ENCODE measurements at regions not wholly inside any gene's neighbourhood (a gene's known extent, or its start where the extent isn't known, plus 50 kb on each side); places are given as distances from the start of the nearest gene placed in this dataset.
"Not testable (repeated sequence)": the region's sequence is repeated elsewhere in the genome, so short reads cannot be mapped to it uniquely, and the experiment has no call there.

DNA sequence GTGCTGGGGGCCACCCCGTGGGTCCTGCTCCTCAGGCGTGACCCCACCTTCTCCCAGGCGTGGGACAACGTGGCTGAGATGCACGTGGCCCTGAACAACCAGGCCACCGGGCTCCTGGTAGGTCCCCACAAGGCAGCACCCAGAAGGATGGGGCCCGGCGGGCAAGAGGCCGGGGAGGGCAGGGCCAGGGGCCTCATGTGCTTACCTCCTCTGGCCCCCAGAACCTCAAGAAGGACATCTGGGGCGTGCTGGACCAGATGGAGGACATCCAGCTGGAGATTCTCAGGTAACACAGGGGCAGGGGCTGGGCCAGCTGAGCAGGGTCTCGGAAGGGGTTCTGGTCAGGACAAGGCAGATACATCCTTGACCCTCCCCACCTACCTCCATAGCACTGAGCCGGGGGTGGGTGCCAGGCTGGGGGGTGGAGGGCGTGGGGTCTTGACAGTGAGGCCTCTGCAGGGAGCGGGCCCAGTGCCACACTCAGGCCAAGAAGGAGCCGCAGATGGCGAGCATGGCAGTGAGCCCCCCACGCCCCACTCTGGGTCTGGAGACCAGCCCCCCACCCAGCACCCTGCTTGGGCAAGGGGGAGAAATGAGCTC, 186.3 kb downstream of the IGLL1 start:
- no peak for DNase-seq (ENCODE audit: low spot score)
- TF ChIP-seq, protein P1, sequence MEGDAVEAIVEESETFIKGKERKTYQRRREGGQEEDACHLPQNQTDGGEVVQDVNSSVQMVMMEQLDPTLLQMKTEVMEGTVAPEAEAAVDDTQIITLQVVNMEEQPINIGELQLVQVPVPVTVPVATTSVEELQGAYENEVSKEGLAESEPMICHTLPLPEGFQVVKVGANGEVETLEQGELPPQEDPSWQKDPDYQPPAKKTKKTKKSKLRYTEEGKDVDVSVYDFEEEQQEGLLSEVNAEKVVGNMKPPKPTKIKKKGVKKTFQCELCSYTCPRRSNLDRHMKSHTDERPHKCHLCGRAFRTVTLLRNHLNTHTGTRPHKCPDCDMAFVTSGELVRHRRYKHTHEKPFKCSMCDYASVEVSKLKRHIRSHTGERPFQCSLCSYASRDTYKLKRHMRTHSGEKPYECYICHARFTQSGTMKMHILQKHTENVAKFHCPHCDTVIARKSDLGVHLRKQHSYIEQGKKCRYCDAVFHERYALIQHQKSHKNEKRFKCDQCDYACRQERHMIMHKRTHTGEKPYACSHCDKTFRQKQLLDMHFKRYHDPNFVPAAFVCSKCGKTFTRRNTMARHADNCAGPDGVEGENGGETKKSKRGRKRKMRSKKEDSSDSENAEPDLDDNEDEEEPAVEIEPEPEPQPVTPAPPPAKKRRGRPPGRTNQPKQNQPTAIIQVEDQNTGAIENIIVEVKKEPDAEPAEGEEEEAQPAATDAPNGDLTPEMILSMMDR (IDR thresholded peaks at IDR 0.05; ENCODE audit: extremely low read depth, missing control alignments): no peak

DNA sequence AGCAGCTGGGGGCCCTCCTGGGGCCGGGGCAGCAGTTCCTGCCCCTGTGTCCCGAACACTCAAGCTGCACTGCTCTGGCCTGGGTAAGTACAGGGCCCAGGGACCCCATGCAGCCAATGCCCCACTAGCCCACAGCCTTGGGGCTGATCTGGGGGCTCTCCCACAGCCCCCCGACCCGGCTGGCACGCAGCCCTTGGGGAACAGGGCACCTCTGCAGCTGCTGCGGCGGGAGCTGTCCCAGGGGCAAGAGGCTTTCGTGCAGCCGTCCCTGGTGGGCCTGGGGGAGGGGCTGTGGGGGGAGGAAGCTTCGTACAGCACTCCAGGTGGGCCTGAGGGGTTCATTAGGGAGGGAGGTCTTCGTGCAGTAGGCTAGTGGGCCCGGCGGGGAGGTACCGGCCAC, 186.9 kb downstream of the IGLL1 start:
- not testable (repeated sequence) for DNase-seq (ENCODE audit: low spot score)

DNA sequence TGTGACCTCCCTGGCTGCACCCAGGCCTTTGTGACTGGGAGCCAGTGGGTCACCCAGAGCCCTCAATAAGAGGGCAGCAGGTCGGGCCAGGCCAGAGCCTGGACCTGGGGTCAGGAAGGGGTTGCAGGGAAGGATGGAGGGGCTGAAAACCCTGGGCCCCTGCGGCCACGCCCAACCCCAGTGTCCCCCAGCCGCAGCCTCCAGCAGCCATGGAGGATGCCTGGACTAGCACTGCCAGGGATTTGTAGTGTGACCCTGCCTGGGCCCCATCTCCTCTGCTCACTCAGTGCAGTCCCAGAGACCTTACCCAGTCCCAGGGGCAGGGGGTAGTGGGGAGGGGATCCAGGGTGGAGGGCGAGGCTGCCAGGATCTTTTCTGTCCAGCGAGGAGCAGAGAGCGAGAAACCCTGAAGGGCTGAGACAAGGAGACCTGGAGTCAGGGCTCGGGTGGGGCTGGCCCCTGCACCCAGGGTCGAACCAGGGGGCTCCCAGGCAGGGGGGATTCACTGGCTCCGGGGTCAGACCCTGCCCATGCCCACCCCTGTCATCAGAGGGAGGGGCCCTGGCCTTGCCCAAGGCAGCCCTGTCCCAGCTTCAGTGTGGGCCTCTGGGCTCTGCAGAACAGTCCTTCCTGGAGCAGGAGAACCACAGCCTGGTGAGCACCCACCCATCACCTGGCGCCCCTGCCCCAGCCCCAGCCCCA, 187.5 kb downstream of the IGLL1 start:
- no peak for DNase-seq (ENCODE audit: low spot score)
- TF ChIP-seq, protein P1 (IDR thresholded peaks at IDR 0.05; ENCODE audit: extremely low read depth, missing control alignments): no peak

DNA sequence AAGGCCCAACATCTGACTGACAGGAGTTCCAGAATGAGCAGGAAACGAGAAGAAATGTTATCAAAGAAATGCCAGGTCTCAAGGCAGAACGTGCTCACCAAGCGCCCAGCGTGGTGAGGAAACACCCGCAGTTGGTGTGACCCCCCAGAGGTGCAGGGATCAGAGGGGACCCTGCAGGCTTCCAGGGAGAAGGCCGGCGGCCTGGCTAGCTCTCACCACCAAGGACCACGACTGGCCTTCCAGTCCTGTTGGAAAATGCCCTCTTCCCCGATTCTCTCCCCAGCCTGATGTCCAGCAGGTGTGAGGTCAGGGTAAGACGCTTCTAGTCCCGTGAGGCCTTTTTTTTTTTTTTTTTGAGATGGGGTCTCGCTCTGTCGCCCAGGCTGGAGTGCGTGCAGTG, 189.1 kb downstream of the IGLL1 start:
- TF ChIP-seq, protein P1 (IDR thresholded peaks at IDR 0.05; ENCODE audit: extremely low read depth, missing control alignments): no peak
- DNase-seq (ENCODE audit: low spot score): no peak

DNA sequence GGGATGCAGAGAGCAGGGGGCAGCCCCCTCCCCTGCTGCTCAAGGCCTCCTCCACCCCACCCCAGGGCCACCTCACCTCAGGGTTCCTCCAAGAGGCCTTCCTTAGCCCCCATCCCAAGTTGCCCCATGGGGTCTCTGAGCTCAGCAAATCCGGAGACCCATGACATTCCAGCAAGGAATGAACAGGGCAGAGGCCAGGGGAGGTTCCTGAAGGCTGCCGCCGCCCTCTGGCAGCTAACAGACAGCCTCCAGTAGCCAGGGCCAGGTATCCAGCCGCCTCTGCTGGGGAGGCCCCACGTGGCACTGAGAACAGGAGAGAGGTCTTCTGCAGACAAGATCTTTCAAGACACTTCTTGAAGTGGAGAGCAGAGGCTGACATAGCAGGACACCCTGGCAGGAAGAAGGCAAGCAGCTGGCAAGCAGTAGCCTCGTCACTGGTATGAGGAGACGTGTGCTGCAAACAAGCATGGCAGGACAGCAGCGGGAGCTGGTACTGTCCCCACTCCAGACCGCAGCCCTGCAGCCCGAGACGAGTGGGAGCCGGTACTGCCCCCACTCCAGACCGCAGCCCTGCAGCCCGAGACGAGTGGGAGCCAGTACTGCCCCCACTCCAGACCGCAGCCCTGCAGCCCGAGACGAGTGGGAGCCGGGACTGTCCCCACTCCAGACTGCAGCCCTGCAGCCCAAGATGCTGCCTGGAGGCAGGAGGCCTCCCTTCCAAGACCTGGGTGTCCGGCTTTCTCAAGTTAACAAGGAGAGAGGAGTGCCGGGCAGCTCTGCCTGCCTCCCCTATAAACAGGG, 190.6 kb downstream of the IGLL1 start:
- TF ChIP-seq, protein P1 (IDR thresholded peaks at IDR 0.05; ENCODE audit: extremely low read depth, missing control alignments): no peak
- DNase-seq (ENCODE audit: low spot score): no peak

DNA sequence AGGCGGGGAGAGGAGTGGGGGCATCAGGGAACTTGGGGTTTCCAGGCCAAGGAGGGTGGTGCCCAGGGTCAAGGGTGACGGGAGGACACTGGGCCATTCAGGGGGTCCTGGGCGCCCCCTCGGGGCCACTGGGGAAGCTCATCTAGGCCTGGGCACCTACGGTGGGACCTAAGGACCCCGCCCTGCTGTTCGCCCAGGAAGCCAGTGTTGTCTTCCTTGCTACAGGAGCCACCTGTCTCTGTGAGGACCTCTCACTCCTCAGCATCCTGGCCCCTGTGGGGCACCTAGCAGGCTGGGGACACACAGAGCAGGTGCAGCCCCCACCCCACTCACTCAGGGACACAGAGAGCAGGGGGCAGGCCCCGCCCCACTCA, 191.6 kb downstream of the IGLL1 start:
- TF ChIP-seq, protein P1 (IDR thresholded peaks at IDR 0.05; ENCODE audit: extremely low read depth, missing control alignments): no peak
- DNase-seq (ENCODE audit: low spot score): no peak

DNA sequence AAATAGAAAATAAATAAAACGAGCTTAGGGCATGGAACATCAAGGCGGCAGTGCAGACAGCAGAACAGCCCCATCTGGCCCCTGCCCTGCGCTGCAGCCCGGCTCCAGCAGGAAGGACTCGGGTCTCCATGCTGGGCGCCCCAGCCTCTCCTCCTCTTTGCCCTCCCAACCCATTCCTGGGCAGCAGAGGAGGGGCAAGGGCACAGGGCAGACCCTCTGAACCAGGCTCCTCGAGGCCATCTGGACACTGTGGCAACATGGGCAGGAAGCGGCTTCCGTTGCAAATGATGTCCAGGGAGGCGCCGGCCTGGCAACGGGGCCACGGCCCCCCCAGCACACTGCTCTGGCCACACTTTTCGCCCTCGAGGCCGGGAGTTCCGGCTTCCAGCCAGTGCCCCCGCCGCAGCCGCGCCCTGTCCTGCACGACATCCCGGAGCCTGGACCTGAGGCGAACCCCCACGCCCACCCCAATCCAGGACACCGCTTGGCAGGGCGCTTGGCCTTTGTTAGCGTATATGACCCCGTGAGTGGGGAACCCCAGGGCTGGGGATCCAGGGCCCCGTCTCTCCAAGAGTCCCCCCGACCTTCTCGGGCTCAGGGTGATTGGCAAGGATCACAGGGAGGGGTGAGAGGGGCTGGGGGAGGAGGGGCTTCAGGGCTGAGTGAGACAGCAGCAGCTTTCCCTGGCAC, 192.1 kb downstream of the IGLL1 start:
- DNase-seq (ENCODE audit: low spot score): no peak
- TF ChIP-seq, protein P1 (IDR thresholded peaks at IDR 0.05; ENCODE audit: extremely low read depth, missing control alignments): no peak
